CD4-positive, alpha-beta T cell treated with Interleukin-2 at 100 ng/mL for 4 hours (primary cell): ENCODE measurements at regions not wholly inside any gene's neighbourhood (a gene's known extent, or its start where the extent isn't known, plus 50 kb on each side); places are given as distances from the start of the nearest gene placed in this dataset.

Experiments
- DNase-seq: peaks from one replicate; pipeline ENCODE4 v3.0.0-alpha.2; 2020; ENCODE audit warnings: low spot score

DNA sequence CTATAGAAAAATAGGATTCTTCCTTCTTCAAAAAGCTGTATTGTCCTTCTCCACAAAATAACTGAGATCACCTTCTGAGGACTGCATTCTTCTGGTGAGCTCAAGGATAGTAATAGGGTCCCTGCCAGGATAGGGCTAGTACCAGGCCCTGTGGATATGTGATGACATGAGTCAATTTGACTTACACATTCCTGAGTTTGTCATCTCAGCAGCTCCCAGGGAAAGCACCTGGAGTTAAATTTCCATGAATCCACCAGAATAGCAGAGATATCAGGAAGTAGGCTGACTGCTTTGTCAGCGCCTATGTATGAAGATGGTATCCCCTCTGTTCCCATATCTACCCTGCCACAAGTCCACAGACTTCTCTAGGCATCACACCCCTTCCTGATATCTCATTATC lies 225.8 kb downstream of the PMP22 start:
- no peak for DNase-seq

DNA sequence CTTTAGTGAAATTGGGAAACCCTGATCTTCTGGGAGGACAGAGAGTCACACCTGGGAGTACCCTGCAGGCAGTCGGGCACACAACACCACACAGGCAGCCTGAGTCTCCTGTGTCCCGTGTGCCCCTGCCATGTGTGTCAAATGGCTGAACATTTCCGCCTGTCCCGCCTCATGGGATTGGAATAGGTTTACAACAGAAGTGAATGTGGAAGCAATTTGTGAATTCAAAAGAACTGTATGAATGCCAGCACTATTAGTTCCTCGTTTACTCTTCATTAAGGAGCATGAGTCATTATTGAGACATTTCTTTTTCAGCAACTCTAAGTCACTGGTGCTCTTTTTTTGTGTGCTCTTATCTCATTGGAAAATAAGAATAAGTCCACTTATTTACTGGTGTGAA lies 226.5 kb downstream of the PMP22 start:
- no peak for DNase-seq

DNA sequence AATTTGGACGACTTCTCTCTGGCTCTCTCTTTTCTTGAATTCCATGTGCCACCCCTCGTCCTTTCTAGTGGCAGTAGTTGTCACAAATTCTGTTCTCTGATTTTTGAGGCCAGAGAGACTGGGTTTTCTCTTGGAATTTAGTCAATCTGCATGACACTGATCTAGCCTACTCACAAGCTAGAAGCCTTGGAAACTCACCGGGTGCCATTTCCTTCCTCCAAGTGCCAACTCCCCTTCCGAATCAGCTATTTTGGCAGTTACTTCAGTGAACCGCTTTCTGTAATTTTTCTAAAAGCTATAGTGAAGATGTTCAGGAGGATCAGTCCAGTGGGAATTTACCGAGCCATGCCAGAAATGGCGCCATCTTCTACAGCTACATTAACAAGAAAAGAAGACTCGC lies 228.9 kb downstream of the PMP22 start:
- no peak for DNase-seq

DNA sequence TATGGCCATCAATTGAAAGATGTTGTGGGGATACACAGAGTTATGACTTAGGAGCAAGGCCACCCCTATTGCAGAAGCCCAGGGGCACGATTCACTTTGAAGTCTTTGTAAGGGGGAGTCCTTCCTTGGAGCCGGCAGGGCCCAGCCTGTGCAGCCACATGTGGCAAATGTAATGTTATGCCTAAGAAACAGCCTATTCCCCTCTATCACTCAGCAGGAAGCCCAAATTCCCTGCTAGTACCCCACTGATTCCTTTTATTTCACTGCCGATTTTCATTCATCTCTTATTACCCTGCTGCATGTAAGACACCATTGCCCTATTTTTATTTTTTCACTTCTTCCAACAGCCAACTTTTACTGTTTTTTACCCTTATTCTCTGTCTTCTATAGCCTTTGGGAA lies 233.2 kb downstream of the PMP22 start:
- DNase-seq, result no peak

DNA sequence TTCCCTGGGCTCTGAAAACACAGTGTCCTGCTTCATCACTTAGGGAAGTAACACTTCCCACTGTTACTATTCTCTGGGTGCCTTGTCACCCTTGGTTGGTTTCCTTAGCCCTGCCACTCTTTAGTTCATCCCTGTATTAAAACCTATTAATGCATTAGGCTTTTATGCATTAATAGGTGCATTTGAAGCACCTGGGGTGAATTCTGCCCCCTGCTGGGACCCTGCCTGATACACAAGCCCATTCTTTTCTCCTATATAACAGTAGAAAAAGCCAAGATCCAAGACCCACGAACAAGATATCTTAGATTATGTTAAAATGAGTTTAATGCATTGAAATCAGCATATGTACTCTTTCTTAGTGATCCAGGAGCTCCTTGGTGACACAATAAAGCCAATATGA lies 235.7 kb downstream of the PMP22 start:
- no peak for DNase-seq

DNA sequence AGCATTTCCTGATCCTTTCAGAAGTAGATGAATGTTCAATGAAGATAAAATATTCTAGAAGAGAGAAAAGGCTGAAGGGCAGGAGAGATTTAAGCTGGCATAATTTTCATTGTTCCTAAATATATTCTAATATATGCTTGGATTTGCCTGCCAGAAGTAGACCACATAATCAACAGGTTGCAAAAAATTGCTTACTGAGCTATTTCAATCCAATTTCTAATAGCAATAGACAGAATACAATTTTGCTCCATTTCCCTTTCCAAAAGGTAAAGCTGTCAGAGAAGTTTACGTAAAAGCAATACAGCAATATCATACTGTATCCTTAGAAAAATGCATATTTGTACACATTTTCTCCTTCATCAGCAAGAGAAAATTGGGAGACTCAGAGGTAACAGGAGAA lies 237.3 kb downstream of the PMP22 start:
- no peak for DNase-seq

DNA sequence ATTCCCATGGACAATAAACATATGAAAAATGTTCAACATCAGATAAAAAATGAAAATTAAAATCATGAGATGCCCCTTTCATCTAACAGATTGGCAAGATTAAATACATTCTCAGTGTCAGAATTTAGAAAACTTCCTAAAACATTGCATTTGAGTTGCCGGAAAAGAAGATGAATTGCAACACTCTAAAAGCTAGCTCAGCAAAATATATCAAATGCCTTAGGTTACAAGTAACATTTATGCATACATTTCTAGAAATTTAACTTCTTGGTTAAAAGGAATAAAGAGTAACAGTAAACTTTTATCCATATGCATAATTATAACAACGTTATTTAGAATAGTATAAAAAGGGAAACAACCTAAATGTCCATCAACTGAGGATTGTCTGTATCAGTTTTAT lies 239.0 kb downstream of the PMP22 start:
- no peak for DNase-seq

GRCh38 chr17:15023589-15024336 lies 241.4 kb downstream of the PMP22 start:
- no peak for DNase-seq

DNA sequence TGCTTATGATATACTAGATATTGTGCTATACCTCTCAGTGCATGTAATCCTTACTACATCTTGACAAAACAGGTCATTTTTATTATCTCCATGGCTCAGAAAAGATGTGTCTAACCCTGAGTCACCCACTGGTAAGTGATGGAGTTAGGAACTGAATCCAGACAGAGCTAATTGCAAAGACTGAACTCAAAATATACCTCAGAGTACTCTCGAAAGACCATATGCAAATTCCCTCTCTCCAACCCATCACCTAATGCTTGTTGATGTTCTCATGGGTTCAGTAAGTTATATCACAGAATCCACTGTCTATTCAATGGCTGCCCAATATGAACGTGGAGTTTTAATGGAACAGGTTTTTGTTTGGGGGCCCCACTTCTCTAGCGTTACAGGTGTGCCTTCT lies 246.0 kb downstream of the PMP22 start:
- no peak for DNase-seq

- DNase-seq, result no peak
Measured at GRCh38 chr17:15012351-15012980, 252.7 kb downstream of the PMP22 start.

- DNase-seq, result no peak
Measured at GRCh38 chr17:15009087-15009486, 256.0 kb downstream of the PMP22 start.

DNA sequence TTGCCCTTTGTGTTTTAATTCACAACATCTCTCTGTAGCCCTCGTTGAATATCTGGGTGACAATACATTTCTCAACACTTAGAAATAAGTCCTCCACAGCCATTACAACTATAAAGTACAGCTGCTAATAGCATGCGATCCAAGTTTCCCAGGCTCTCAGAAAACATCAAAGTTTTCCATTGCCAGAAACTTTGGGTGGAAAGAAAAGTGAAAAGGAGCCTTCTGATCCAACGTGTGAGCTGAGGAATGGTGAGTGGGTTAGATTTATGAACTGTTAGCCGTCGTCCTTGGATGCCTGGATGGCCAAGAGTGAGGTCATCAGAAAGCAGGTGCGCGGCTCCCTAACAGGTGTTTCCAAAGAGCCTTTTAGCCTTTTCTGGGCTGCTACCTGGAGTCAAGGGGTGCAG lies 258.0 kb downstream of the PMP22 start:
- no peak for DNase-seq

- DNase-seq, result no peak
Measured at GRCh38 chr17:15006421-15007128, 258.6 kb downstream of the PMP22 start.

DNA sequence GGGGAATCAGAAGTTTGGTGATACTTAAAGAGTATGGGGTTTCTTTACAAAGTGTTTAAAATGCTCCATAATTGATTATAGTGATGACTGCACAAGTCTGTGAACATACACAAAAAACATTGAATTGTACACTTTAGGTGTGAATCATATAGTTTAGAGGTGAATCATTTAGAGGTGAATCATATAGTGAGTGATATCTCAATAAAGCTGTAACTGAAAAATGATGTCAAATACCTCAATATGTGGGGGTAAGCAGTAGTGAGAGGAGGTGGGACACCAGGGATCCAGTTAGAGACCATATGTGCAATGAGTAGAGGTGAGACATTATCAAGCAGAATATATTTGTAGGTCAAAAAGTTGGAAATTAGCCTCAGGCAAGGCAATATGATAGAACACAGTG lies 264.5 kb downstream of the PMP22 start:
- DNase-seq, result no peak

GRCh38 chr17:14997290-14997689 lies 267.8 kb downstream of the PMP22 start:
- no peak for DNase-seq

GRCh38 chr17:14986127-14986526 lies 279.0 kb downstream of the PMP22 start:
- DNase-seq, result no peak

DNA sequence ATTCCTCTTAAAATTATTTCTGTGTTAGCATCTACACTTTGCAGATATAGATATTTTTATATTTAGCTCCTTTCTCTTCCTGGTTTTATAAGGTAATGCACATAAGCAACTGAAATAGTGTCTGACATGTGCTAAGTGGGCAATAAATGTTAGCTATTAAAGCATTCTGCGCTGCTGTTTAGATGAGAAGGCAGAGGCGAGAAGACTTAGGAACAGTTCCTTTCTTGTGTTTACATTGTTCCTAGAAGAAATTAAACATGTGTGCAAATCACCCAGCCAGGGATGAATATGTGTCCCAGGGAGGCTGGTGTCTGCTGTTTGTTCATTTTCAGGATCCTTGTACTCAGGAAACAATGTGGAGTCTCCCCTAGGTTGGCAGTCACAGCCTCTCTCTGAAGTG lies 292.3 kb downstream of the PMP22 start:
- no peak for DNase-seq

DNA sequence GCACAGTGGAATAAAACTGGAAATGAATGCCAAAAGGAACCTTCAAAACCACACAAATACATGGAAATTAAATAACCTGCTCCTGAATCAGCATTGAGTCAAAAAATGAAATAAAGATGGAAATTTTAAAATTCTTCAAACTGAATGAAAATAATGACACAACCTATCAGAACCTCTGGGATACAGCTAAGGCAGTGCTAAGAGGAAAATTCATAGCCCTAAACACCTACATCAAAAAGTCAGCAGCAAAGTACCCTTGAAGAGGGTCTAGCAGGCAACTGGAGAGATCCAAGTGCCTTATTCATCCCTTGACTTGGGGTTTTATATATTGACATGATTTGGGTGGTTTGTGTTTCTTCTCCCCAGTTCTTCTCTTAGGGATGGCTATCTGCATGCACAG lies 294.1 kb downstream of the PMP22 start:
- no peak for DNase-seq

DNA sequence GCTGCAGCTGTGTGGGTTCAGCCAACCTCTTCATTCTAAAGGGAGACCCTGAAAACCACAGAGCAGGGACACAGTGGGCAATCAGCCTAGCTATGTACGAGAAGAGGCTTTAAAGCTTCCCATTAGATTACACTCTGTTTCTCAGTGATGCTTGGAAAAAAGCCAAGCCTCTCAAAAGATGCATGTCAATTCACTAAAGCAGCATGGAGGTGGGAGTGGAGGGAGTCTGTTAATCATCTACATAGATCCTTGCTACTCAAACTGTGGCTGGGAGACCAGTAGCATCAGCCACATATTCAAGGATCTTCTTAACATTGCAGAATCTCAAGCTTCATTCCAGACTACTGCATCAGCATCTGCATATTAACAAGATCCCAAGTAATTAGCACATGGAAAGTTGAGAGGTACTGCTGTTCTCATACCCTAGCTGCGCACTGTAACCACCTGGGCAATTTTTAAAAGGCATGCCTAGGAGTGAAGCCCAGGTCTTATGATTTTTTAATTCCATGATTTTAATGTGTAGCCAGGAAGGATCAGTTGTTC lies 305.9 kb downstream of the PMP22 start:
- DNase-seq, result no peak

GRCh38 chr17:14953405-14953804 lies 311.7 kb downstream of the PMP22 start:
- no peak for DNase-seq

GRCh38 chr17:14950686-14951085 lies 314.4 kb downstream of the PMP22 start:
- no peak for DNase-seq

DNA sequence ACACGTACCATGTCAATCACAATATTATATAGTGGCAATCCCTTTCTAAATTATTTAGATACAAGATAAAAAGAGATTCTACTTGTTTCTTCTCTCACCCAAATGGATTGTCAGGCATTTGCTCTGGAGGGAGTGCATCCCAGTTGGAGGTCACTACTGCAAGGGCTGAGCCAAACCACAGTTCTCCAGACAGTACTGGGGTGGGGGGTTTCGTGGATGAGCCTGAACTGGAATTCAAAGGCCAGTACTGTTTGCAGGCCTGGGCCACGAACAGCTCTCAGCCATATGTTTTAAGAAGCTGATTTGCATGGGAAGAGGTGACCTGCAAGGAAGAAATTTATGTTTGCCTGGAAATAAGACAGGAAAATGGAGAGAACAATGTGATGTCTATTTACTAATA lies 314.9 kb downstream of the PMP22 start:
- DNase-seq, result no peak

- DNase-seq, result no peak
Measured at GRCh38 chr17:14947671-14948070, 317.5 kb downstream of the PMP22 start.
